ENCODE measurements at regions not wholly inside any gene's neighbourhood (a gene's known extent, or its start where the extent isn't known, plus 50 kb on each side); places are given as distances from the start of the nearest gene placed in this dataset.

- DNase-seq (ENCODE audit: extremely low read depth, low read depth, low spot score): no peak
These were observed 92.2 kb upstream of the TRPM3 start for GRCh38 chr9:71213633-71214032.

- no peak for DNase-seq (ENCODE audit: extremely low read depth, low read depth, low spot score)
These were observed 88.9 kb upstream of the TRPM3 start for GRCh38 chr9:71210326-71210725.

GRCh38 chr9:71209890-71210289 lies 88.5 kb upstream of the TRPM3 start:
- no peak for DNase-seq (ENCODE audit: extremely low read depth, low read depth, low spot score)

- DNase-seq (ENCODE audit: extremely low read depth, low read depth, low spot score): no peak
These were observed 81.5 kb upstream of the TRPM3 start for GRCh38 chr9:71202931-71203330.

- DNase-seq (ENCODE audit: extremely low read depth, low read depth, low spot score): no peak
These were observed 70.3 kb upstream of the TRPM3 start for GRCh38 chr9:71191708-71192107.

- DNase-seq (ENCODE audit: extremely low read depth, low read depth, low spot score): no peak
These were observed 61.8 kb upstream of the TRPM3 start for GRCh38 chr9:71183251-71183650.

GRCh38 chr9:71179183-71179582 lies 57.8 kb upstream of the TRPM3 start:
- DNase-seq (ENCODE audit: extremely low read depth, low read depth, low spot score): no peak

- DNase-seq (ENCODE audit: extremely low read depth, low read depth, low spot score): no peak
These were observed 56.5 kb upstream of the TRPM3 start for GRCh38 chr9:71177901-71178300.

GRCh38 chr9:71171517-71171916 lies 50.1 kb upstream of the TRPM3 start:
- no peak for DNase-seq (ENCODE audit: extremely low read depth, low read depth, low spot score)
